H1 (cell line): ENCODE measurements at regions not wholly inside any gene's neighbourhood (a gene's known extent, or its start where the extent isn't known, plus 50 kb on each side); places are given as distances from the start of the nearest gene placed in this dataset.

Experiments used
- CTCF ChIA-PET: fragments of 300-600 bp; sonication (Branson Sonifier 250); formaldehyde crosslinking; loops from one replicate; lab custom pipeline; 2021; ENCODE audit not compliant: partially characterized antibody; lab: Charles Lee
- POLR2A ChIA-PET: fragments of 300-600 bp; sonication (Branson Sonifier 250); formaldehyde crosslinking; loops from one replicate; lab custom pipeline; 2021; ENCODE audit warnings: inconsistent platforms; ENCODE audit not compliant: partially characterized antibody; lab: Charles Lee
- DNase-seq, 2 experiments: peaks; one replicate each; pipeline versions ENCODE4 v3.0.0 to v3.0.0-alpha.2; 2010 to 2022; ENCODE audit warnings: low spot score in 2 of 2, low read depth in 1 of 2, mixed read lengths in 1 of 2
- FAIRE-seq: peaks from 2 replicates; lab custom pipeline; 2011; peaks lifted over from hg19 to GRCh38; lab: Jason Lieb, UNC
- H2AFZ ChIP-seq: 2 replicates; pipeline ENCODE4 v1.8.1; 2012; ENCODE audit warnings: low read length, inconsistent platforms
- H2AK5ac ChIP-seq: 2 replicates; pipeline ENCODE4 v1.6.1; 2013; ENCODE audit warnings: low read depth, low read length
- H2BK120ac ChIP-seq: replicated peaks from 2 replicates; pipeline ENCODE3; 2013; ENCODE audit warnings: low read depth, low read length, inconsistent platforms
- H2BK12ac ChIP-seq: 2 replicates; pipeline ENCODE4 v1.6.1; 2013; ENCODE audit warnings: low read depth, low read length
- H2BK15ac ChIP-seq: 2 replicates; pipeline ENCODE4 v1.6.1; 2013; ENCODE audit warnings: low read length
- H2BK20ac ChIP-seq: 2 replicates; pipeline ENCODE4 v1.6.1; 2013; ENCODE audit warnings: low read length
- H2BK5ac ChIP-seq: 2 replicates; pipeline ENCODE4 v1.6.1; 2013; ENCODE audit warnings: low read depth, low read length
- H3K14ac ChIP-seq: 2 replicates; pipeline ENCODE4 v1.6.1; 2013; ENCODE audit warnings: inconsistent platforms; ENCODE audit not compliant: insufficient read length
- H3K18ac ChIP-seq: 2 replicates; pipeline ENCODE4 v1.6.1; 2013; ENCODE audit warnings: low read length; ENCODE audit errors: extremely low read depth
- H3K23ac ChIP-seq: 2 replicates; pipeline ENCODE4 v1.6.1; 2013; ENCODE audit warnings: inconsistent platforms; ENCODE audit not compliant: insufficient read length
- H3K23me2 ChIP-seq: 2 replicates; pipeline ENCODE4 v1.6.1; 2013; ENCODE audit warnings: low read depth, low read length
- H3K27ac ChIP-seq: 2 replicates; pipeline ENCODE4 v1.6.1; 2011; ENCODE audit warnings: low read depth, low read length, inconsistent platforms
- H3K27me3 ChIP-seq, 4 experiments: replicated peaks in 1 of 4; 1 replicate in 1 of 4; 2 replicates in 3 of 4; pipeline versions ENCODE4 v1.6.1 to v1.8.1; 2011 to 2013; ENCODE audit warnings: low read length in 3 of 4, mild to moderate bottlenecking in 3 of 4, inconsistent platforms in 2 of 4, mixed read lengths in 2 of 4, moderate library complexity in 1 of 4; ENCODE audit not compliant: control insufficient read depth in 3 of 4, insufficient read depth in 3 of 4; ENCODE audit errors: extremely low read depth in 1 of 4
- H3K36me3 ChIP-seq, 4 experiments: 2 replicates each; pipeline versions ENCODE4 v1.6.1 to v1.8.1; 2011 to 2013; ENCODE audit warnings: mild to moderate bottlenecking in 4 of 4, low read length in 3 of 4, moderate library complexity in 2 of 4, control low read depth in 1 of 4, inconsistent platforms in 1 of 4; ENCODE audit not compliant: insufficient read depth in 4 of 4, control insufficient read depth in 2 of 4
- H3K4ac ChIP-seq: replicated peaks from 2 replicates; pipeline ENCODE3; 2013; ENCODE audit warnings: low read length, low read depth, mixed read lengths, inconsistent platforms; ENCODE audit not compliant: insufficient read length
- H3K4me1 ChIP-seq, 4 experiments: replicated peaks in 1 of 4; 1 replicate in 1 of 4; 2 replicates in 3 of 4; pipeline versions ENCODE4 v1.6.1 to v1.8.1; 2011 to 2013; ENCODE audit warnings: low read length in 3 of 4, inconsistent platforms in 2 of 4, mixed read lengths in 1 of 4; ENCODE audit not compliant: insufficient read depth in 4 of 4, control insufficient read depth in 3 of 4
- H3K4me2 ChIP-seq, 2 experiments: 2 replicates each; pipeline versions ENCODE4 v1.6.1 to v1.8.1; 2011 to 2013; ENCODE audit warnings: low read depth in 2 of 2, low read length in 2 of 2, control low read depth in 1 of 2, inconsistent platforms in 1 of 2, mild to moderate bottlenecking in 1 of 2; ENCODE audit not compliant: insufficient read depth in 1 of 2
- H3K4me3 ChIP-seq, 4 experiments: fragments of 200-600, 300-600 bp in 1 of 4; sonication (generic), shearing (Covaris generic), sonication (Bioruptor Twin) in 1 of 4; 2 replicates each; pipeline versions ENCODE4 v1.5.1 to v1.8.1; 2011 to 2016; ENCODE audit warnings: low read length in 4 of 4, low read depth in 3 of 4, control low read depth in 2 of 4, inconsistent platforms in 2 of 4, mild to moderate bottlenecking in 2 of 4, mixed read lengths in 1 of 4, moderate library complexity in 1 of 4; ENCODE audit not compliant: insufficient read depth in 2 of 4; ENCODE audit errors: extremely low read depth in 1 of 4
- H3K56ac ChIP-seq: replicated peaks from 2 replicates; pipeline ENCODE3; 2013; ENCODE audit warnings: low read depth, mild to moderate bottlenecking, mixed read lengths, low read length, inconsistent platforms; ENCODE audit not compliant: insufficient read length
- H3K79me1 ChIP-seq: 2 replicates; pipeline ENCODE4 v1.6.1; 2013; ENCODE audit warnings: low read depth, low read length, control low read depth
- H3K79me2 ChIP-seq, 2 experiments: 2 replicates each; pipeline versions ENCODE4 v1.6.1 to v1.8.1; 2012 to 2013; ENCODE audit warnings: low read length in 2 of 2, mild to moderate bottlenecking in 2 of 2, inconsistent platforms in 1 of 2; ENCODE audit not compliant: insufficient read depth in 2 of 2, control insufficient read depth in 1 of 2
- H3K9ac ChIP-seq, 4 experiments: replicated peaks in 1 of 4; 1 replicate in 1 of 4; 2 replicates in 3 of 4; pipeline versions ENCODE4 v1.6.1 to v1.8.1; 2011 to 2013; ENCODE audit warnings: low read depth in 3 of 4, low read length in 3 of 4, control low read depth in 2 of 4, mild to moderate bottlenecking in 2 of 4, moderate library complexity in 2 of 4, inconsistent platforms in 1 of 4; ENCODE audit errors: extremely low read depth in 1 of 4
- H3K9me3 ChIP-seq, 2 experiments: 2 replicates each; pipeline versions ENCODE4 v1.6.1 to v1.8.1; 2012 to 2013; ENCODE audit warnings: mild to moderate bottlenecking in 2 of 2, moderate library complexity in 2 of 2, control low read depth in 1 of 2, inconsistent platforms in 1 of 2, low read depth in 1 of 2, low read length in 1 of 2, mixed read lengths in 1 of 2; ENCODE audit not compliant: insufficient read depth in 2 of 2
- H4K20me1 ChIP-seq, 2 experiments: replicated peaks in 1 of 2; 2 replicates each; pipeline versions ENCODE3 to v1.8.1; 2011 to 2013; ENCODE audit warnings: inconsistent platforms in 2 of 2, low read length in 2 of 2, mild to moderate bottlenecking in 1 of 2; ENCODE audit not compliant: insufficient read depth in 2 of 2, control insufficient read depth in 1 of 2
- H4K5ac ChIP-seq: 2 replicates; pipeline ENCODE4 v1.6.1; 2013; ENCODE audit warnings: low read length, low read depth, mixed read lengths, inconsistent platforms; ENCODE audit not compliant: insufficient read length
- H4K8ac ChIP-seq: 2 replicates; pipeline ENCODE4 v1.8.0; 2013; ENCODE audit warnings: mild to moderate bottlenecking, moderate library complexity, low read length, inconsistent platforms; ENCODE audit not compliant: insufficient read depth; ENCODE audit errors: extremely low read depth
- H4K91ac ChIP-seq: replicated peaks from 2 replicates; pipeline ENCODE3; 2013; ENCODE audit warnings: low read length, mixed read lengths, inconsistent platforms; ENCODE audit not compliant: insufficient read length
- GABPA ChIP-seq: IDR thresholded peaks from 2 replicates; pipeline ENCODE4 v1.6.1; 2011; ENCODE audit warnings: mild to moderate bottlenecking, low read length, moderate library complexity, borderline replicate concordance; ENCODE audit not compliant: insufficient read depth
- GTF2F1 ChIP-seq: IDR thresholded peaks from 2 replicates; pipeline ENCODE4 v1.6.1; 2012; ENCODE audit warnings: low read depth, low read length, improper control_type of control experiment, borderline replicate concordance
- JUN ChIP-seq: IDR thresholded peaks from 2 replicates; pipeline ENCODE4 v1.6.1; 2011; ENCODE audit warnings: low read depth, mild to moderate bottlenecking, improper control_type of control experiment, low read length
- KDM1A ChIP-seq: fragments of 200-600, 300-600 bp; sonication (generic); IDR thresholded peaks from 2 replicates; pipeline ENCODE4 v1.7.1; 2016; ENCODE audit warnings: mild to moderate bottlenecking, low read length, borderline replicate concordance
- MAFK ChIP-seq: IDR thresholded peaks from 2 replicates; pipeline ENCODE4 v1.6.1; 2012; ENCODE audit warnings: low read depth, mild to moderate bottlenecking, improper control_type of control experiment, low read length
- NANOG ChIP-seq: IDR thresholded peaks from 2 replicates; pipeline ENCODE4 v1.6.1; 2011; ENCODE audit warnings: low read length, low read depth, mild to moderate bottlenecking, inconsistent platforms; ENCODE audit not compliant: insufficient read depth, poor library complexity, severe bottlenecking
- PHF8 ChIP-seq: fragments of 200-600 bp; sonication (generic); conservative IDR thresholded peaks from 2 replicates; pipeline ENCODE4 v1.7.1; 2012; ENCODE audit warnings: low read depth, mild to moderate bottlenecking, inconsistent platforms, low read length, moderate library complexity
- SAP30 ChIP-seq: fragments of 300-600 bp; sonication (generic); IDR thresholded peaks from 2 replicates; pipeline ENCODE4 v1.7.1; 2012; ENCODE audit warnings: low read length, moderate library complexity, mild to moderate bottlenecking, inconsistent platforms; ENCODE audit not compliant: insufficient read depth, insufficient replicate concordance
- SIN3A ChIP-seq, 2 experiments: IDR thresholded peaks in 1 of 2; conservative IDR thresholded peaks in 1 of 2; 2 replicates each; pipeline ENCODE4 v1.6.1; 2011 to 2012; ENCODE audit warnings: low read length in 2 of 2, improper control_type of control experiment in 1 of 2, low read depth in 1 of 2, mild to moderate bottlenecking in 1 of 2
- SIX5 ChIP-seq: IDR thresholded peaks from 2 replicates; pipeline ENCODE4 v1.6.1; 2011; ENCODE audit warnings: mild to moderate bottlenecking, low read depth, low read length
- TEAD4 ChIP-seq: IDR thresholded peaks from 2 replicates; pipeline ENCODE4 v1.6.1; 2012; ENCODE audit warnings: low read depth, low read length, inconsistent platforms, mixed read lengths
- YY1 ChIP-seq: IDR thresholded peaks from 2 replicates; pipeline ENCODE4 v1.6.1; 2011; ENCODE audit warnings: low read depth, mild to moderate bottlenecking, low read length
- WGBS, 2 experiments: shearing (Covaris generic) in 1 of 2; methylation state at CpG; one replicate each; pipeline versions ENCODE4 v1.1.6 to v1.1.7; 2013 to 2015; ENCODE audit warnings: low lambda C conversion rate in 2 of 2, mixed read lengths in 2 of 2, inconsistent platforms in 1 of 2, low coverage in 1 of 2, missing lambda C conversion rate in 1 of 2; ENCODE audit not compliant: insufficient replicate concordance in 2 of 2, insufficient coverage in 1 of 2, insufficient read length in 1 of 2; ENCODE audit errors: extremely low coverage in 1 of 2, missing lambda C conversion rate in 1 of 2; 5-methylcytosine and 5-hydroxymethylcytosine counted together

DNA sequence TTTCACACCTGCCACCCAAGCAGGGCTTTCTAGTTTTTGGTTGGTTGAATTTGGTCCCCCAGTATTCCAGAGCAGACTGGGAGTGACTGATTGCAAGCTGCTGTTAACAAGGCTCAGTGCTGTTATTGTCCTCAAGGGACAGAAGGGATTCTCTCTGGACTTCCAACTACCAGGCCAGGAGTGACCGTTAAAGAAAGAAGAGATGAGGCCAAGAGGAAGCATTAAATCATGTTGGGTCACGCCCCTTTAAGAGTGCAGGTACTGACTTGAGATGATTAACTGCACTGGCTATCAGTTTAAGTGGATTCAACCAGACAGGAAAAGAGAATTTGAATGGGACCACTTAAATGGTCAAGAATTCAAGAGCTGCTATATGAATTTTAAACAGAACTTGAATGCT, 220.8 kb upstream of the PCSK5 start:
- H4K20me1 ChIP-seq: no peaks in the 10 kb centered on the region
- no peak for TF ChIP-seq NANOG
- no peak for TF ChIP-seq KDM1A
- no peak for TF ChIP-seq SAP30
- no peak for TF ChIP-seq JUN
- no peak for TF ChIP-seq GABPA
- no peak for TF ChIP-seq GTF2F1
- TF ChIP-seq SIX5: no peak
- no peak for TF ChIP-seq MAFK
- no peak for TF ChIP-seq YY1
- TF ChIP-seq SIN3A (conservative IDR thresholded peaks at IDR 0.05 in 1 of 2, IDR thresholded peaks at IDR 0.05 in 1 of 2; ENCODE audit: low read depth in 1 of 2, low read length in 2 of 2): no peak
- no peak for TF ChIP-seq PHF8
- TF ChIP-seq TEAD4: no peak
- TF ChIP-seq, all 59 proteins: peak for 0

More for the DNA sequence above, 220.8 kb upstream of the PCSK5 start:
- H3K4me1 ChIP-seq: no peaks in the 10 kb centered on the region
- no peak overlapping the region for H2BK120ac ChIP-seq
- H3K4ac ChIP-seq: no peak overlapping the region
- ChIA-PET CTCF (interaction anchor here (0.9 to 1.1 kb wide), 2 partner anchors 46 to 191 kb away, joined by 3 read pairs; no protein-coding TSS in a partner anchor), POLR2A (no interaction called here)
- FAIRE-seq (no peak), DNase-seq (no peak)
- H3K36me3 ChIP-seq: no peaks in the 10 kb centered on the region
- no peak overlapping the region for H3K56ac ChIP-seq
- no peaks in the 10 kb centered on the region for H3K23me2 ChIP-seq
- H4K91ac ChIP-seq: no peak overlapping the region
- no peak overlapping the region for H4K8ac ChIP-seq
- no peak overlapping the region for H2AK5ac ChIP-seq
- no peak overlapping the region for H4K5ac ChIP-seq
- H3K27ac ChIP-seq: no peak overlapping the region
- WGBS, 2 experiments: 89% methylated on average over 2 of the region's 2 CpGs; no CpG with 5 or more reads in 1 of the 2 experiments
- peak overlapping the region; percentile 42; the same call in 1 of the 2 replicates for H2AFZ ChIP-seq
- H3K4me3 ChIP-seq: no peak overlapping the region
- H2BK12ac ChIP-seq: no peak overlapping the region
- no peaks in the 10 kb centered on the region for H3K79me1 ChIP-seq
- H3K27me3 ChIP-seq: no peaks in the 10 kb centered on the region
- H3K4me2 ChIP-seq: no peak overlapping the region
- no peak overlapping the region for H2BK20ac ChIP-seq
- H3K79me2 ChIP-seq: no peaks in the 10 kb centered on the region
- H3K14ac ChIP-seq: no peak overlapping the region
- no peak overlapping the region for H2BK5ac ChIP-seq
- H2BK15ac ChIP-seq: no peak overlapping the region
- H3K9me3 ChIP-seq: no peaks in the 10 kb centered on the region
- no peak overlapping the region for H3K9ac ChIP-seq
- no peak overlapping the region for H3K23ac ChIP-seq
- H3K18ac ChIP-seq: no peak overlapping the region
